ENCODE measurements at regions not wholly inside any gene's neighbourhood (a gene's known extent, or its start where the extent isn't known, plus 50 kb on each side); places are given as distances from the start of the nearest gene placed in this dataset.
A peak's percentile ranks its signal among the peaks of the same experiment; 100 is the strongest.

DNA sequence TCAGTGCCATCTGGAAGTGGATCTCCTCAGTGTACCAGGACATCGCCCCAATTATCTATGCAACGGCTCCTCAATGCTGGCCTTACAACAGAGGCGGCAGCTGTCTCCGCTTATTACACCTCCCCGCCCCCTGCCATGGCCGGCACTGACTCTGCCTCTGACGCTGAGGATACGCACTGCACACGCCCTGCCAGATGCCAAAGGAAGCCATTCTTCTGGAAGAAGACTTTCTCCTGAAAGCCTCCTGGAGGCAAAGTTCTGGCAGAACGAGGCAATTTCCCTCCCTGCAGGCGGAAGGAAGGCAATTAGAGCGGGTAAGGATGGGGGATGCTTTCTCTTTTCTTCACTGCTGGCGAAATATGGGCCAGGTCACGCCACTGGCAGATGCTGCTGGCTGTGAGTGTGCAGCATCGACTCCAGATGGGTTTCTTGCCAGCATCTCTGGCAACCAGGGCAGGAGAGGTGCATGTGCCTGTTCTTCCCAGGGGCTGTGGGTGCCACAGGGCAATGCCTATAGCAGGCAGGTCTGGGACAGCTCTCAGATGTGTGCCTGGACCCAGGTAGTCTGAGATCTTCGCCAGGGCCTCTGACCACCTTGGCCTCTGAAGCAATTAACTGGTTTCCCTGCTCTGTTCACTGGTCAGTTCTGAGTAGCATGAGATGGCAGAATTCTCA is 62.2 kb upstream of the MRPS22 start:
- no peak for DNase-seq

DNA sequence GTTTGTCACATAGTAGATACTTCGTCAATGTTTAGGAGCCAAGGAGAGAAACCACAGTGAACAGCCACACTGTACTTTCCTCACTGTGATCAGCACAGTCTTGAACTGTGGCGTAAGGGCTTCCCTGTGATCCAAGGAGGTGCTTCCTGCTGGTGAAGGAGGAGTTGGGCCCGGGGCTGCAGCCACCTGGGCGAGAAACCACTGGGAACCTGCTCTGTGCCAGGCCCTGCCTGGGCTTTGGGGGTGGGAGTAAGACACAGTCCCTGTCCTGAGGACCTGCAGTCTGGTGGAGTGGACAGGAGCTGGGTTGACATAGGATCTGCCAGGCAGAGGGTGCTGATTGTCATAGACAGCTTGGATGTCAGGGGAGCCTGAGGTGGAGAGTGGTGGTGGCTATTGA is 60.5 kb upstream of the MRPS22 start:
- DNase-seq: no peak

DNA sequence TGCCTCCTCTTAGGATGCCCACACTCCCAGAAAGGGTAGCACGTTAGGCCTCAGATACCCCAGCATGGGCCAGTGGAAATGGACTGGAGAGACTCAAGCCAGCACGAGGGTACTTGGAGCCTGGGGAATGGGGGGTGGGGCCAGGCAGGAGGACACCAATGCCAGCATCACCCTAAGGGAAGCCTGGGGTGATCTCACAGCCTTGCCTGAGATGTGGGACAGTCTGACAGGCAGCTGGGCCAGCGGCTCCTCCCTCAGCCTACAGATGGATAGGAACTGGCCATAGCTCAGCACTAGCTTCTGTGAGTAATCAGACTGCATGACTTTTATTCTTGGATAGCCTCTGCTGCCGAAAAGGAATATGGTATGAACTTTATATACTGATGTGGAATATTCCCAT is 59.6 kb upstream of the MRPS22 start:
- no peak for DNase-seq

DNA sequence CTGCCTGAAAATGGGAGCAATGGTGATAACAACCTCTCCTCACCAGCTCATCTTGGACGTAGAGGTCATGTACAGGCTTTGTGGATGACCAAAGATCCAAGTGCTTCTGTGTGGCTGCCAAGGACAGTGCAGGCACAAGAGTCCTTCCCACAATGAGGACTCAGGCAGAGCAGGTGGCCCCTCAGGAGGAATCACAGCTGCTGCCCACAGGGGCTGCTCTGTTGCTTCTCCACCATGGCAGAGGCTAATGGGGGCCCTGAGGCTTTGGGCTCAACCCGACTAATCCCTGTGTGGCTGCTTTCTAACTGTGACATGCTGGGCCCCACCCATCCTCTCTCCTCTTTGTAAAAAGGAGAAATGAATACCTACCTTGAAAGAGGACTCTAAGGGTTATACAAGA is 58.1 kb upstream of the MRPS22 start:
- no peak for DNase-seq

DNA sequence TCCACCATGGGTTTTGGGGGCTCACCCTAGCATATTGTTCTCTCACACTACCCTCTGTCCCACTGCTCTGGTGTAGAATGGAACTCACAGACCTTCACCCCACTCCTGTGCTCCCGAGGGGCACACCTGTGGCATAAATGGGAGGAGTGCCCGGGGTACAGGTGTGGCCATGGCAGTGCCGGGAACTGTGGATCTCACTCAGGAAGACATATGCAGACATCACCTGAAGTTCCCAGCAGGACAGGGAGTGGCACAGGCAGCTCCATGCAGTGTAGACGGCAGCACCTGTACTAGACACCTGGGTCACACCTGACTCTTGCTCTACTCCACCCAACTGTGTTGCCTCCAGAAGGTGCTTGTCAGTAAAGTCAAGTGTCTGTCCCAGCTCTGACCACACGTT is 57.6 kb upstream of the MRPS22 start:
- no peak for DNase-seq

DNA sequence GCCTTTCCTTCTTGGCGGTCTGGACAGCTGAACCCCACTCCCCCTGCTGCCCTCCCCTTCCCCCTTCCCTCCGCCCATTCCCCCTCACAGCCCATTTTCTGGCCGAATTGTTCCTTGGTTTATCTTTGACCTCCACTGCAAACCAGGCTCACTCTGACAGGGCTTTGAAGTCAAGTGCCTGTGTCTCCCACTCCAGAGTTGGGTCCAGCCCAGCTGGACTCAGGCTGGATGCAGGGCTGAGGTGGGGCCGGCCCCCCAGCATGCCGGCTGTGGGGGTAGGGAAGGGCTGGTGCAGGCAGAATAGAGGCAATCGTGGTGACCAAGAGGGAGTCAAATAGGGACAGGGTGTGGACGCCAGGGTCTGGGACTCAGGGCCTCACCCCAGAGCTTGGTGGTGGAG is 57.0 kb upstream of the MRPS22 start:
- DNase-seq: no peak

DNA sequence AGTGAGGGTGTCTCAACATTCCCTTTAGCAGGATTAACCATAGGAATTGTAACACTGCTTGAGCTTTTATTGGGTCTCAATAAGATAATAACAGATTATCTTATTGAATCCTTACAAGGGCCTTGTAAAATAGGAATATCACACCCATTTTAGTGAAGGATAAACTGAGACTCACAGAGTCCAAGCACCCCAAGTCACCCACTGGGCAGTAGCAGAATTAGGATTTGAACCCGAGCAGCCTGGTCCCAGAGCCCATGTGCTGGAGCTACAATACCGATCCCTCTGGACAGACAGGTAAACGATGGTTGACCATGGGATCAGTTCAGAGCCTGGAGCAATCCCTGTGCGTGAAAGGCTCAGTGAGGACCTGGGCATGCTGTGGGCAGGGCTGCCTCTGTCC is 56.3 kb upstream of the MRPS22 start:
- no peak for DNase-seq

DNA sequence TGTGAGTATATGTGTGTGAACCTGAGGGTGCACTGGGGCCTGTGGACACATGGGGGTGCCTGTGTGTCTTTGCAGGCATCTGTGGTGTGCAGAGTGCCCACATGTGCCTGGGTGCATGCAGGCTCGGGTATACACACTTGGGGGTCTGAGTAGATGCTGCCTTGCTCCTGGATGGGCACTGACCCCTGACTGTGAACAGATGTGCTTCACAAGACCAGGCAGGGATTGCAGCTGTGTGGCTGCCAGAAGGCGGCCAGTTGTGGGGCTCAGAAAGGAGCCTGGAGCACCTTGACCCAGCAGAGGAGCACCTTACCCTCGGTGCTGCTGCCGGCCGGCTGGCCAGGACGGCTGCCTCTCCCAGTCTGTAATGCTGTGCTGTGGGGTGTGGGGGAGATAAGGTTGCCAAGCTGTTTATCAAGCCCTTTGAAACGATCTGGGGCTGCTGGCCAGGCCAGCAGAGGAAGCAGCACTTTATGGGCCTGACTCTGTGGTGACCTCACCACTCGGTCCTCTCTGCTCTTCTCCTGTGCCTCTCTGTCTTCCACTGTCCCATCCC is 55.5 kb upstream of the MRPS22 start:
- DNase-seq: no peak

DNA sequence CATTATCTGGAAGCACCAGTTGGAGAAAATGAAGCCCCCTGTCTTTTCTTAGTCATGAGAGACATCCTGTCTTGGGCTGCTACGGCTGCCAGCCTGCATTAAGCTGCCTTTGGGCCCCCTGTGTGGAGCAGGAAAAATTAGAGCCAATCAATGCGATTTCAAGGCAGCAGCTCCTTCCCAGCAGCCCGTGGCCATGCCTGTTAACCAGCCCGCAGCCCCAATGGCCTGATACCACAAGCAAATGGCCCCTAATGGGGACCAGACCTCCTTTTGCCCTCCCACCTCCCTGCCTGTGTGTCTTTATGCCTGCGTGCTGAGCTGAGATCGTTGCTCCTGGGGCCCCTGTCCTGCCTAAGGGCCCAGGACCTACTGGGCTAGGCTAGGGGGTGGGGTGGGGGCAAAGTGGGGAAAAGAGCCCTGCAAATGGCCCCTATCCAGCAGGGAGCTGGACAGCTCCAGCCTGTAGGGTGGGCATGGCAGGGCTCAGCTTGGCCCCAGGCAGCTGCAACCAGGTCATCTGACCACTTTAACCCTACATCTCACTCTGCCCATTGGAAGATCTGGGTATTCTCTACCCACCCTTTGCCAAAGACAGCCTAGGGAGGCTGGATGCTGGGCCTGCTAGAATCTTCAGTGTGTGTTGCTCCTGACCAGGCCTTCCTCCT is 53.8 kb upstream of the MRPS22 start:
- no peak for DNase-seq

DNA sequence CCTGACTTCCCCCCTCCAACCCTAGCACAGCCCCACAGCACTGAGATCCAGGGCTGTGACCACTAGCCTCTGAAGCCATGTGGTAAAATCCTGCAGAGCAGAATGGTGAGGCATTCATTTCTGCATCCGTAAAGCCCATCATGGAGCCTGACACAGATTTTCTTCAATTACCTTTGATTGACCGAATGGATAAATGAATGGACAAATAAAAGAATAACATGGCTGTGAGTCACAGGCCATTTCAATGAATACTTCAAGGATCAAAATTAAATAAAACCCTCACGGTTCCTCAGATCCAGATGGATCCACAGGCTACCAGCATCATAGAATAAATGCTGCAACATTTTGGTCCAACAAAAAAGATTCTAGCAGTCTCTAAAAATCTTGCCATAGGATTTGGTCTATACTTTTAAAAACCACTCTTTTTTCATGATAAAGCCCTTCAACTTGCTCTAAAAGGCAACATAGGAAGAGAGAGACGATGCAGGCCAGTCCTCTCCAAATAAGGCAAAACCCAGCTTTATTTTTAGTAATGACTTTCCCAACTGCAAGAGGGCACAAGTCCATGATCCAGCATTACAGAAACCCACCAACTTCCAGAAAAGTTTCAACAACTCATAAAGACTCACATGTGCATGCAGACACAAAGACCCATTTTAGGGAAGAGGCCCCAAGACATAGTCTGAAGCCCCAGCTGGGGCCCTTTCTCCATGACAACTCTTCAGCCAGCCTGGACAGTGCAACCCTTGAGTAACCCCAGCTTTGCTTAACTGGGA is 52.4 kb upstream of the MRPS22 start:
- DNase-seq: no peak

DNA sequence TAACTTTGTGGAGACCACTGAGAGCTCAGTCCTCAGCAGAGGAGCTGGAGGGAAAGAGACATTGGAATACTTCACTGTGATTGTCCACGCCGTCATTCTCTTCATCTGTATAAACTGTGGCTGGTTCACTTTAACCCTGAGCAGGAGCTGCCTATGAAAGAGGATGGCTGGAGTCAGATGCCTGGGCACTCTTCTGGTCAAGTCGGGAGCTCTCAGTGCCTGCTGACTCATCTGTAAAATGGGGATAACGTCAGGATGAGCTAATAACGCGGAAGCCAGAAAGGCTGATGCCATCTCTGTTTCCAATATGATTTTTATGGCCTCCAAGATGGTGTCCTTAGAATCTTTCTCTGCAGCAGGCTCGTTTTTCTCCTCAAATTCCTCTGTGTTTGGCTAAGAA is 51.6 kb upstream of the MRPS22 start:
- no peak for DNase-seq

DNA sequence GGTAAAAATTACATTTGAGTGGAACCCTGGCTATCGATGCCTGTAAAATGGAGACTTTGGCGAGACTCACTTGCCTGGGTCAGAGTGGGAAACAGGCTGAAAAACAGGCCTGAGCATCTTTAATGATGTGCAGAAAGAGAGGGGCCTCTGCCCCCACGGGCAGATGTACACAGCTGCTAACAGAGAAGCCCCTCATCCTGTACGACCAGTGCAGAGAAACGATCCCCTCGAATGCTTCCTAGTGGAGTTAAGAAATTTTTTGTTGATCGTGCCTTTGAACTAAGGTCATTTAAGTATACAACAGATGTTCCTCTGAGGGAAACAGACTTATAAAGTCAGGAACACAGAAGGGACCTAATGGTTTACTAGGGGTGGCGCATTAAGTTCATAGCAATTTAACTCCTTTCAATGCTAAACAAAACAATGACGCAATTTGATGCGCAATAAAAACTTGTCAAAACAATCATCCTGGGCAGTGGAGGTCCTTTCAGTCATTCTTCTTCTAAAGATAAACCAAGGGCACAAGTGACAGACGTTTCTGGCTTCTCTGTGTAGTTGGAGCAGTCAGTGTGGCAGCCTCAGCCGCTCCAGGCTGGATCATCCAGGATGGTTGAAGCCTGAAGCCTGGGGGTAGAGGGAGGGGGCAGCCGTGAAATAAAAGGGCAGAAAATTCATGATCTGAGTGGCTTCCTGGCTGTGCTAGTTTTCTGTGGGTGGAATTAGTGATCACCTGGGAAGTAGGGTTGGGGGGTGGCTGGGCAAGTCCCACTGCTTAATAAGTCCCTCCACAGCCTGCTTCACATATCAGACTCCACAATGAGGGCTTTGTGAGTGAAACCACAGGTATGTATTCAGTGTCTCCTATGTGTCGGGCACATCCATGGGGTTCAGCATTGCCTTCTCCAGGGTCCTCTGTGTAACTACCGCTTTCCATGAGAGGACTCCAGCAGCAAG is 50.8 kb upstream of the MRPS22 start:
- DNase-seq: peak; percentile 15

DNA sequence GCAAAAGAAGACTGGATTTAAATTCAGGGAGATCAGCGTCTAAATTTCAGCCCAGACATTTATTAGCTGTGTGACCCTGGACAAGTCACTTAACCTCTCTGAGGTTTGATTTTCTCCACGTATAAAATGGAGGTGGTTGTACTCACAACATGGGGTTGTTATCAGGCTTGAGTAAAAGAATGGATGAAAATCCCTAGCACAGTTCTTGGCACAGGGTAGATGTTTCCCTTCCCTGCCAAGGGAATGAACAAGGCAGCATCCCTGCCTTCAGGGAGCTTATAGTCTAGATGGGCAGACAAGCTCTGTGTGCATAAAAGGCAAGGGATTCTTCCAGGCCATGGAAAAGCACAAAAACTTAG is 50.2 kb upstream of the MRPS22 start:
- no peak for DNase-seq
